Gastrocnemius medialis (tissue), 4 donors: ENCODE measurements at regions not wholly inside any gene's neighbourhood (a gene's known extent, or its start where the extent isn't known, plus 50 kb on each side); places are given as distances from the start of the nearest gene placed in this dataset.

Experiments
- POLR2A ChIP-seq, 2 donors: fragments of 450-650 bp; IDR thresholded peaks; one replicate each; pipeline ENCODE4 v1.6.1; 2017; ENCODE audit warnings: antibody characterized with exemption in 2 of 2, mild to moderate bottlenecking in 2 of 2, moderate library complexity in 2 of 2
- TF ChIP-seq, protein P1 (sequence below), 5 experiments: fragments of 450-650 bp in 3 of 5; fragments of 200-600 bp in 2 of 5; sonication (generic) in 2 of 5; IDR thresholded peaks in 4 of 5; conservative IDR thresholded peaks in 1 of 5; 1 replicate in 4 of 5; 2 replicates in 1 of 5; pipeline ENCODE4 v1.5.1; 2016 to 2019; ENCODE audit warnings: antibody characterized with exemption in 5 of 5, mild to moderate bottlenecking in 3 of 5, moderate library complexity in 3 of 5

DNA sequence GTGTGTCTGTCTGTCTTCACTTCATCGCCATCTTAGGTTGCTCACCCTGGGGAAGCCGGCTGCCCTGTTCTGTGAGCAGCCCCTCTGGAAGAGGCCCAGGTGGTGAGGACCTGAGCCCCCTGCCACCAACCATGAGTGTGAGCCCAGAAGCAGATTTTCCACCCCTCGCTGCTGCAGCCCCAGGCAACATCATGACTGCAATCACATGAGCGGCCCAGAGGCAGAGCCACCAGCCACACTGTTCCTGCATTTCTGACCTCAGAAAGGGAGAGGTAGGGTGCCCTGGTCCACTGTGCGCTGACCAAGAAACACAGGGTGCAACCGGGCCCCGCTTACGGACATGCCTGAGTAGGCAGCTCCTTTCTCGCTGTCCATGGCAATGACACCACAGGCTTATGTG, 92.3 kb upstream of the IQSEC1 start:
- TF ChIP-seq POLR2A (IDR thresholded peaks at IDR 0.05), result no peak
- TF ChIP-seq, protein P1, sequence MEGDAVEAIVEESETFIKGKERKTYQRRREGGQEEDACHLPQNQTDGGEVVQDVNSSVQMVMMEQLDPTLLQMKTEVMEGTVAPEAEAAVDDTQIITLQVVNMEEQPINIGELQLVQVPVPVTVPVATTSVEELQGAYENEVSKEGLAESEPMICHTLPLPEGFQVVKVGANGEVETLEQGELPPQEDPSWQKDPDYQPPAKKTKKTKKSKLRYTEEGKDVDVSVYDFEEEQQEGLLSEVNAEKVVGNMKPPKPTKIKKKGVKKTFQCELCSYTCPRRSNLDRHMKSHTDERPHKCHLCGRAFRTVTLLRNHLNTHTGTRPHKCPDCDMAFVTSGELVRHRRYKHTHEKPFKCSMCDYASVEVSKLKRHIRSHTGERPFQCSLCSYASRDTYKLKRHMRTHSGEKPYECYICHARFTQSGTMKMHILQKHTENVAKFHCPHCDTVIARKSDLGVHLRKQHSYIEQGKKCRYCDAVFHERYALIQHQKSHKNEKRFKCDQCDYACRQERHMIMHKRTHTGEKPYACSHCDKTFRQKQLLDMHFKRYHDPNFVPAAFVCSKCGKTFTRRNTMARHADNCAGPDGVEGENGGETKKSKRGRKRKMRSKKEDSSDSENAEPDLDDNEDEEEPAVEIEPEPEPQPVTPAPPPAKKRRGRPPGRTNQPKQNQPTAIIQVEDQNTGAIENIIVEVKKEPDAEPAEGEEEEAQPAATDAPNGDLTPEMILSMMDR (IDR thresholded peaks at IDR 0.05 in 4 of 5, conservative IDR thresholded peaks at IDR 0.05 in 1 of 5), result no peak
